H1 (cell line): ENCODE measurements at regions not wholly inside any gene's neighbourhood (a gene's known extent, or its start where the extent isn't known, plus 50 kb on each side); places are given as distances from the start of the nearest gene placed in this dataset.

Source experiments
- CTCF ChIA-PET: fragments of 300-600 bp; sonication (Branson Sonifier 250); formaldehyde crosslinking; loops from one replicate; lab custom pipeline; 2021; ENCODE audit not compliant: partially characterized antibody; lab: Charles Lee
- POLR2A ChIA-PET: fragments of 300-600 bp; sonication (Branson Sonifier 250); formaldehyde crosslinking; loops from one replicate; lab custom pipeline; 2021; ENCODE audit warnings: inconsistent platforms; ENCODE audit not compliant: partially characterized antibody; lab: Charles Lee
- DNase-seq, 2 experiments: peaks; one replicate each; pipeline versions ENCODE4 v3.0.0 to v3.0.0-alpha.2; 2010 to 2022; ENCODE audit warnings: low spot score in 2 of 2, low read depth in 1 of 2, mixed read lengths in 1 of 2
- FAIRE-seq: peaks from 2 replicates; lab custom pipeline; 2011; peaks lifted over from hg19 to GRCh38; lab: Jason Lieb, UNC
- H2AFZ ChIP-seq: 2 replicates; pipeline ENCODE4 v1.8.1; 2012; ENCODE audit warnings: low read length, inconsistent platforms
- H2AK5ac ChIP-seq: 2 replicates; pipeline ENCODE4 v1.6.1; 2013; ENCODE audit warnings: low read depth, low read length
- H2BK120ac ChIP-seq: replicated peaks from 2 replicates; pipeline ENCODE3; 2013; ENCODE audit warnings: low read depth, low read length, inconsistent platforms
- H2BK12ac ChIP-seq: 2 replicates; pipeline ENCODE4 v1.6.1; 2013; ENCODE audit warnings: low read depth, low read length
- H2BK15ac ChIP-seq: 2 replicates; pipeline ENCODE4 v1.6.1; 2013; ENCODE audit warnings: low read length
- H2BK20ac ChIP-seq: 2 replicates; pipeline ENCODE4 v1.6.1; 2013; ENCODE audit warnings: low read length
- H2BK5ac ChIP-seq: 2 replicates; pipeline ENCODE4 v1.6.1; 2013; ENCODE audit warnings: low read depth, low read length
- H3K14ac ChIP-seq: 2 replicates; pipeline ENCODE4 v1.6.1; 2013; ENCODE audit warnings: inconsistent platforms; ENCODE audit not compliant: insufficient read length
- H3K18ac ChIP-seq: 2 replicates; pipeline ENCODE4 v1.6.1; 2013; ENCODE audit warnings: low read length; ENCODE audit errors: extremely low read depth
- H3K23ac ChIP-seq: 2 replicates; pipeline ENCODE4 v1.6.1; 2013; ENCODE audit warnings: inconsistent platforms; ENCODE audit not compliant: insufficient read length
- H3K23me2 ChIP-seq: 2 replicates; pipeline ENCODE4 v1.6.1; 2013; ENCODE audit warnings: low read depth, low read length
- H3K27ac ChIP-seq: 2 replicates; pipeline ENCODE4 v1.6.1; 2011; ENCODE audit warnings: low read depth, low read length, inconsistent platforms
- H3K27me3 ChIP-seq, 4 experiments: replicated peaks in 1 of 4; 1 replicate in 1 of 4; 2 replicates in 3 of 4; pipeline versions ENCODE4 v1.6.1 to v1.8.1; 2011 to 2013; ENCODE audit warnings: low read length in 3 of 4, mild to moderate bottlenecking in 3 of 4, inconsistent platforms in 2 of 4, mixed read lengths in 2 of 4, moderate library complexity in 1 of 4; ENCODE audit not compliant: control insufficient read depth in 3 of 4, insufficient read depth in 3 of 4; ENCODE audit errors: extremely low read depth in 1 of 4
- H3K36me3 ChIP-seq, 4 experiments: 2 replicates each; pipeline versions ENCODE4 v1.6.1 to v1.8.1; 2011 to 2013; ENCODE audit warnings: mild to moderate bottlenecking in 4 of 4, low read length in 3 of 4, moderate library complexity in 2 of 4, control low read depth in 1 of 4, inconsistent platforms in 1 of 4; ENCODE audit not compliant: insufficient read depth in 4 of 4, control insufficient read depth in 2 of 4
- H3K4ac ChIP-seq: replicated peaks from 2 replicates; pipeline ENCODE3; 2013; ENCODE audit warnings: low read length, low read depth, mixed read lengths, inconsistent platforms; ENCODE audit not compliant: insufficient read length
- H3K4me1 ChIP-seq, 4 experiments: replicated peaks in 1 of 4; 1 replicate in 1 of 4; 2 replicates in 3 of 4; pipeline versions ENCODE4 v1.6.1 to v1.8.1; 2011 to 2013; ENCODE audit warnings: low read length in 3 of 4, inconsistent platforms in 2 of 4, mixed read lengths in 1 of 4; ENCODE audit not compliant: insufficient read depth in 4 of 4, control insufficient read depth in 3 of 4
- H3K4me2 ChIP-seq, 2 experiments: 2 replicates each; pipeline versions ENCODE4 v1.6.1 to v1.8.1; 2011 to 2013; ENCODE audit warnings: low read depth in 2 of 2, low read length in 2 of 2, control low read depth in 1 of 2, inconsistent platforms in 1 of 2, mild to moderate bottlenecking in 1 of 2; ENCODE audit not compliant: insufficient read depth in 1 of 2
- H3K4me3 ChIP-seq, 4 experiments: fragments of 200-600, 300-600 bp in 1 of 4; sonication (generic), shearing (Covaris generic), sonication (Bioruptor Twin) in 1 of 4; 2 replicates each; pipeline versions ENCODE4 v1.5.1 to v1.8.1; 2011 to 2016; ENCODE audit warnings: low read length in 4 of 4, low read depth in 3 of 4, control low read depth in 2 of 4, inconsistent platforms in 2 of 4, mild to moderate bottlenecking in 2 of 4, mixed read lengths in 1 of 4, moderate library complexity in 1 of 4; ENCODE audit not compliant: insufficient read depth in 2 of 4; ENCODE audit errors: extremely low read depth in 1 of 4
- H3K56ac ChIP-seq: replicated peaks from 2 replicates; pipeline ENCODE3; 2013; ENCODE audit warnings: low read depth, mild to moderate bottlenecking, mixed read lengths, low read length, inconsistent platforms; ENCODE audit not compliant: insufficient read length
- H3K79me1 ChIP-seq: 2 replicates; pipeline ENCODE4 v1.6.1; 2013; ENCODE audit warnings: low read depth, low read length, control low read depth
- H3K79me2 ChIP-seq, 2 experiments: 2 replicates each; pipeline versions ENCODE4 v1.6.1 to v1.8.1; 2012 to 2013; ENCODE audit warnings: low read length in 2 of 2, mild to moderate bottlenecking in 2 of 2, inconsistent platforms in 1 of 2; ENCODE audit not compliant: insufficient read depth in 2 of 2, control insufficient read depth in 1 of 2
- H3K9ac ChIP-seq, 4 experiments: replicated peaks in 1 of 4; 1 replicate in 1 of 4; 2 replicates in 3 of 4; pipeline versions ENCODE4 v1.6.1 to v1.8.1; 2011 to 2013; ENCODE audit warnings: low read depth in 3 of 4, low read length in 3 of 4, control low read depth in 2 of 4, mild to moderate bottlenecking in 2 of 4, moderate library complexity in 2 of 4, inconsistent platforms in 1 of 4; ENCODE audit errors: extremely low read depth in 1 of 4
- H3K9me3 ChIP-seq, 2 experiments: 2 replicates each; pipeline versions ENCODE4 v1.6.1 to v1.8.1; 2012 to 2013; ENCODE audit warnings: mild to moderate bottlenecking in 2 of 2, moderate library complexity in 2 of 2, control low read depth in 1 of 2, inconsistent platforms in 1 of 2, low read depth in 1 of 2, low read length in 1 of 2, mixed read lengths in 1 of 2; ENCODE audit not compliant: insufficient read depth in 2 of 2
- H4K20me1 ChIP-seq, 2 experiments: replicated peaks in 1 of 2; 2 replicates each; pipeline versions ENCODE3 to v1.8.1; 2011 to 2013; ENCODE audit warnings: inconsistent platforms in 2 of 2, low read length in 2 of 2, mild to moderate bottlenecking in 1 of 2; ENCODE audit not compliant: insufficient read depth in 2 of 2, control insufficient read depth in 1 of 2
- H4K5ac ChIP-seq: 2 replicates; pipeline ENCODE4 v1.6.1; 2013; ENCODE audit warnings: low read length, low read depth, mixed read lengths, inconsistent platforms; ENCODE audit not compliant: insufficient read length
- H4K8ac ChIP-seq: 2 replicates; pipeline ENCODE4 v1.8.0; 2013; ENCODE audit warnings: mild to moderate bottlenecking, moderate library complexity, low read length, inconsistent platforms; ENCODE audit not compliant: insufficient read depth; ENCODE audit errors: extremely low read depth
- H4K91ac ChIP-seq: replicated peaks from 2 replicates; pipeline ENCODE3; 2013; ENCODE audit warnings: low read length, mixed read lengths, inconsistent platforms; ENCODE audit not compliant: insufficient read length
- BCL11A ChIP-seq, 2 experiments: IDR thresholded peaks; one replicate each; pipeline ENCODE4 v1.6.1; 2011; ENCODE audit warnings: low read depth in 2 of 2, low read length in 2 of 2, mild to moderate bottlenecking in 2 of 2
- CBX5 ChIP-seq: fragments of 300-800, 300-1000 bp; sonication (generic); IDR thresholded peaks from 2 replicates; pipeline ENCODE4 v1.7.1; 2016; ENCODE audit warnings: antibody characterized with exemption, low read length, low read depth
- EGR1 ChIP-seq: IDR thresholded peaks from 2 replicates; pipeline ENCODE4 v1.6.1; 2011; ENCODE audit warnings: low read depth, low read length, borderline replicate concordance
- KDM4A ChIP-seq: IDR thresholded peaks from one replicate; pipeline ENCODE4 v1.7.1; 2012; ENCODE audit warnings: low read depth, mild to moderate bottlenecking, moderate library complexity, low read length, inconsistent platforms; ENCODE audit not compliant: severe bottlenecking
- POLR2AphosphoS5 ChIP-seq: IDR thresholded peaks from 2 replicates; pipeline ENCODE4 v1.6.1; 2011; ENCODE audit warnings: low read depth, low read length
- WGBS, 2 experiments: shearing (Covaris generic) in 1 of 2; methylation state at CpG; one replicate each; pipeline versions ENCODE4 v1.1.6 to v1.1.7; 2013 to 2015; ENCODE audit warnings: low lambda C conversion rate in 2 of 2, mixed read lengths in 2 of 2, inconsistent platforms in 1 of 2, low coverage in 1 of 2, missing lambda C conversion rate in 1 of 2; ENCODE audit not compliant: insufficient replicate concordance in 2 of 2, insufficient coverage in 1 of 2, insufficient read length in 1 of 2; ENCODE audit errors: extremely low coverage in 1 of 2, missing lambda C conversion rate in 1 of 2; 5-methylcytosine and 5-hydroxymethylcytosine counted together
- TF ChIP-seq, protein P1 (sequence below): IDR thresholded peaks from 2 replicates; pipeline ENCODE4 v1.6.1; 2012; ENCODE audit warnings: low read length, inconsistent platforms
- TF ChIP-seq, protein P2 (sequence below): IDR thresholded peaks from 2 replicates; pipeline ENCODE4 v1.6.1; 2012; ENCODE audit warnings: inconsistent platforms

DNA sequence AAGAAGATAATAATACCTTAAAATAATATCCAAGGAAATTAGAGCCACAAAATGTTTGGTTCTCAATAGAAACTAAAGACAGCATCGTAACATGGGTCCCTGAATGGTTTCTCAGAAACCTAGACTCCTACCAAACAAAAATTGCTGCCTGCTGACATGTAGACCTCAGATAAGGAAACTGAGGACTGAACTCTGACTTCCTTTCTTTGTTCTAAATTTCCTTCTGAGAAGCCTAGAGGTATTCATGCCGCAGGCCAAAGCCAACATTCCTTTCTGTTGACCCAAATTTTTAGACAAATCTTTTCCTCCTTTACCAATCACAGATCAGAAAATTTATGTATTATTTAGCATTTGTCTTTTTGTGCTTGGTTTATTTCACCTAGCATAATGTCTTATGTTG is 816.7 kb upstream of the PHF14 start:
- H3K27me3 ChIP-seq: no peaks in the 10 kb centered on the region
- H3K14ac ChIP-seq: no peak overlapping the region
- H3K23ac ChIP-seq: no peak overlapping the region
- no peak overlapping the region for H2BK120ac ChIP-seq
- no peaks in the 10 kb centered on the region for H3K9me3 ChIP-seq
- H3K36me3 ChIP-seq: no peaks in the 10 kb centered on the region
- no peak overlapping the region for H2BK15ac ChIP-seq
- no peak for DNase-seq
- no peak overlapping the region for H3K4me3 ChIP-seq
- TF ChIP-seq, protein P1, sequence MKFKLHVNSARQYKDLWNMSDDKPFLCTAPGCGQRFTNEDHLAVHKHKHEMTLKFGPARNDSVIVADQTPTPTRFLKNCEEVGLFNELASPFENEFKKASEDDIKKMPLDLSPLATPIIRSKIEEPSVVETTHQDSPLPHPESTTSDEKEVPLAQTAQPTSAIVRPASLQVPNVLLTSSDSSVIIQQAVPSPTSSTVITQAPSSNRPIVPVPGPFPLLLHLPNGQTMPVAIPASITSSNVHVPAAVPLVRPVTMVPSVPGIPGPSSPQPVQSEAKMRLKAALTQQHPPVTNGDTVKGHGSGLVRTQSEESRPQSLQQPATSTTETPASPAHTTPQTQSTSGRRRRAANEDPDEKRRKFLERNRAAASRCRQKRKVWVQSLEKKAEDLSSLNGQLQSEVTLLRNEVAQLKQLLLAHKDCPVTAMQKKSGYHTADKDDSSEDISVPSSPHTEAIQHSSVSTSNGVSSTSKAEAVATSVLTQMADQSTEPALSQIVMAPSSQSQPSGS: no peak
- TF ChIP-seq KDM4A: no peak
- TF ChIP-seq BCL11A (IDR thresholded peaks at IDR 0.05; ENCODE audit: low read depth in 2 of 2, low read length in 2 of 2): no peak
- no peak for TF ChIP-seq EGR1
- no peak for TF ChIP-seq POLR2AphosphoS5
- TF ChIP-seq, protein P2, sequence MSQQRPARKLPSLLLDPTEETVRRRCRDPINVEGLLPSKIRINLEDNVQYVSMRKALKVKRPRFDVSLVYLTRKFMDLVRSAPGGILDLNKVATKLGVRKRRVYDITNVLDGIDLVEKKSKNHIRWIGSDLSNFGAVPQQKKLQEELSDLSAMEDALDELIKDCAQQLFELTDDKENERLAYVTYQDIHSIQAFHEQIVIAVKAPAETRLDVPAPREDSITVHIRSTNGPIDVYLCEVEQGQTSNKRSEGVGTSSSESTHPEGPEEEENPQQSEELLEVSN: no peak
- TF ChIP-seq CBX5: no peak
- no peaks in the 10 kb centered on the region for H3K79me2 ChIP-seq
- H4K5ac ChIP-seq: no peak overlapping the region
- H3K4me2 ChIP-seq: no peak overlapping the region
- no peak overlapping the region for H3K56ac ChIP-seq
- no peak overlapping the region for H4K8ac ChIP-seq
- H3K4ac ChIP-seq: no peak overlapping the region
- no peak for FAIRE-seq
- POLR2A ChIA-PET: no interaction called here
- H3K79me1 ChIP-seq: no peaks in the 10 kb centered on the region
- H4K20me1 ChIP-seq: no peaks in the 10 kb centered on the region
- no peak overlapping the region for H3K18ac ChIP-seq
- no peak overlapping the region for H2BK12ac ChIP-seq
- no peaks in the 10 kb centered on the region for H3K23me2 ChIP-seq
- H4K91ac ChIP-seq: no peak overlapping the region
- no peaks in the 10 kb centered on the region for H3K4me1 ChIP-seq
- H2AK5ac ChIP-seq: no peak overlapping the region
- WGBS, 2 experiments: 87% methylated on average over 2 of the region's 2 CpGs; no CpG with 5 or more reads in 1 of the 2 experiments
- no peak overlapping the region for H2BK5ac ChIP-seq
- H3K27ac ChIP-seq: no peak overlapping the region
- CTCF ChIA-PET: no interaction called here
- no peak overlapping the region; the same call in 1 of the 2 replicates for H2AFZ ChIP-seq
- no peak overlapping the region for H2BK20ac ChIP-seq
- no peak overlapping the region for H3K9ac ChIP-seq
